ENCODE measurements at regions not wholly inside any gene's neighbourhood (a gene's known extent, or its start where the extent isn't known, plus 50 kb on each side); places are given as distances from the start of the nearest gene placed in this dataset.

- TF ChIP-seq CHD7 (IDR thresholded peaks at IDR 0.05; ENCODE audit: insufficient replicate concordance, low read length): no peak
- TF ChIP-seq RFX5 (IDR thresholded peaks at IDR 0.05; ENCODE audit: borderline replicate concordance, low read depth, low read length): no peak
- TF ChIP-seq CREB1 (IDR thresholded peaks at IDR 0.05): no peak
- TF ChIP-seq KDM5A (IDR thresholded peaks at IDR 0.05; ENCODE audit: low read length): no peak
- TF ChIP-seq, protein P1, sequence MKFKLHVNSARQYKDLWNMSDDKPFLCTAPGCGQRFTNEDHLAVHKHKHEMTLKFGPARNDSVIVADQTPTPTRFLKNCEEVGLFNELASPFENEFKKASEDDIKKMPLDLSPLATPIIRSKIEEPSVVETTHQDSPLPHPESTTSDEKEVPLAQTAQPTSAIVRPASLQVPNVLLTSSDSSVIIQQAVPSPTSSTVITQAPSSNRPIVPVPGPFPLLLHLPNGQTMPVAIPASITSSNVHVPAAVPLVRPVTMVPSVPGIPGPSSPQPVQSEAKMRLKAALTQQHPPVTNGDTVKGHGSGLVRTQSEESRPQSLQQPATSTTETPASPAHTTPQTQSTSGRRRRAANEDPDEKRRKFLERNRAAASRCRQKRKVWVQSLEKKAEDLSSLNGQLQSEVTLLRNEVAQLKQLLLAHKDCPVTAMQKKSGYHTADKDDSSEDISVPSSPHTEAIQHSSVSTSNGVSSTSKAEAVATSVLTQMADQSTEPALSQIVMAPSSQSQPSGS (IDR thresholded peaks at IDR 0.05; ENCODE audit: low read length): no peak
- TF ChIP-seq SRF (IDR thresholded peaks at IDR 0.05; ENCODE audit: low read depth, low read length): no peak
Measured at GRCh38 chr13:44193731-44194130, 179.9 kb upstream of the SERP2 start (continued).
